HepG2 (cell line): ENCODE measurements at regions not wholly inside any gene's neighbourhood (a gene's known extent, or its start where the extent isn't known, plus 50 kb on each side); places are given as distances from the start of the nearest gene placed in this dataset.

Experiments
- ATF7 ChIP-seq, 2 experiments: fragments of 450-650 bp in 1 of 2; sonication (generic) in 1 of 2; formaldehyde crosslinking in 1 of 2; IDR thresholded peaks; 2 replicates each; pipeline versions ENCODE4 v1.4.0 to v1.6.1; 2016 to 2020; ENCODE audit warnings: antibody characterized with exemption in 1 of 2, mild to moderate bottlenecking in 1 of 2, missing genetic modification reagents in 1 of 2
- CTCF ChIP-seq: sonication (generic); formaldehyde crosslinking; IDR thresholded peaks from 2 replicates; pipeline ENCODE4 v1.5.0; 2020; ENCODE audit warnings: mild to moderate bottlenecking, missing genetic modification reagents, moderate library complexity
- EZH2 ChIP-seq: conservative IDR thresholded peaks from 2 replicates; pipeline ENCODE4 v1.6.1; 2012; ENCODE audit warnings: mild to moderate bottlenecking, low read depth, low read length, moderate library complexity
- GATAD2A ChIP-seq: IDR thresholded peaks from 2 replicates; pipeline ENCODE4 v1.6.1; 2016
- MAX ChIP-seq: IDR thresholded peaks from 2 replicates; pipeline ENCODE4 v1.6.1; 2012; ENCODE audit warnings: inconsistent platforms
- MTA1 ChIP-seq: sonication (generic); formaldehyde crosslinking; IDR thresholded peaks from 2 replicates; pipeline ENCODE4 v1.4.0; 2020; ENCODE audit warnings: missing genetic modification reagents, mild to moderate bottlenecking, borderline replicate concordance
- POLR2A ChIP-seq, 2 experiments: IDR thresholded peaks; 2 replicates each; pipeline ENCODE4 v1.6.1; 2011; ENCODE audit warnings: low read depth in 2 of 2, low read length in 2 of 2, mild to moderate bottlenecking in 1 of 2, moderate library complexity in 1 of 2; ENCODE audit not compliant: insufficient read depth in 1 of 2
- SALL2 ChIP-seq: sonication (generic); formaldehyde crosslinking; IDR thresholded peaks from 2 replicates; pipeline ENCODE4 v1.8.1; 2023; ENCODE audit warnings: mild to moderate bottlenecking, missing genetic modification reagents, inconsistent platforms
- TRIM22 ChIP-seq: fragments of 450-650 bp; IDR thresholded peaks from 2 replicates; pipeline ENCODE4 v1.6.1; 2017
- ZNF317 ChIP-seq: sonication (generic); formaldehyde crosslinking; IDR thresholded peaks from 2 replicates; pipeline ENCODE4 v1.5.0; 2020; ENCODE audit warnings: mild to moderate bottlenecking, missing genetic modification reagents
- ZNF331 ChIP-seq: sonication (generic); formaldehyde crosslinking; IDR thresholded peaks from 2 replicates; pipeline ENCODE4 v1.4.0; 2020; ENCODE audit warnings: missing genetic modification reagents
- ZNF615 ChIP-seq: sonication (generic); formaldehyde crosslinking; IDR thresholded peaks from 2 replicates; pipeline ENCODE4 v1.5.0; 2020; ENCODE audit warnings: mild to moderate bottlenecking, missing genetic modification reagents, borderline replicate concordance
- ZSCAN25 ChIP-seq: sonication (generic); formaldehyde crosslinking; IDR thresholded peaks from 2 replicates; pipeline ENCODE4 v1.8.0; 2022; ENCODE audit warnings: mild to moderate bottlenecking, missing genetic modification reagents
- TF ChIP-seq, protein P1 (sequence below): sonication (generic); formaldehyde crosslinking; IDR thresholded peaks from 2 replicates; pipeline ENCODE4 v1.4.0; 2020; ENCODE audit warnings: missing genetic modification reagents, borderline replicate concordance

- TF ChIP-seq MAX (no peak), MTA1 (no peak), TRIM22 (no peak), SALL2 (no peak), ZNF317 (CRISPR knock-in tag) (no peak), EZH2 (no peak), ZSCAN25 (no peak), CTCF (CRISPR knock-in tag) (no peak), POLR2A (IDR thresholded peaks at IDR 0.05; ENCODE audit: insufficient read depth in 1 of 2, low read depth in 2 of 2, low read length in 2 of 2) (no peak), GATAD2A (CRISPR knock-in tag) (no peak), ATF7 (IDR thresholded peaks at IDR 0.05) (no peak), ATF7 (CRISPR knock-in tag; IDR thresholded peaks at IDR 0.05) (no peak), ZNF615 (no peak), ZNF331 (no peak)
- TF ChIP-seq, protein P1, sequence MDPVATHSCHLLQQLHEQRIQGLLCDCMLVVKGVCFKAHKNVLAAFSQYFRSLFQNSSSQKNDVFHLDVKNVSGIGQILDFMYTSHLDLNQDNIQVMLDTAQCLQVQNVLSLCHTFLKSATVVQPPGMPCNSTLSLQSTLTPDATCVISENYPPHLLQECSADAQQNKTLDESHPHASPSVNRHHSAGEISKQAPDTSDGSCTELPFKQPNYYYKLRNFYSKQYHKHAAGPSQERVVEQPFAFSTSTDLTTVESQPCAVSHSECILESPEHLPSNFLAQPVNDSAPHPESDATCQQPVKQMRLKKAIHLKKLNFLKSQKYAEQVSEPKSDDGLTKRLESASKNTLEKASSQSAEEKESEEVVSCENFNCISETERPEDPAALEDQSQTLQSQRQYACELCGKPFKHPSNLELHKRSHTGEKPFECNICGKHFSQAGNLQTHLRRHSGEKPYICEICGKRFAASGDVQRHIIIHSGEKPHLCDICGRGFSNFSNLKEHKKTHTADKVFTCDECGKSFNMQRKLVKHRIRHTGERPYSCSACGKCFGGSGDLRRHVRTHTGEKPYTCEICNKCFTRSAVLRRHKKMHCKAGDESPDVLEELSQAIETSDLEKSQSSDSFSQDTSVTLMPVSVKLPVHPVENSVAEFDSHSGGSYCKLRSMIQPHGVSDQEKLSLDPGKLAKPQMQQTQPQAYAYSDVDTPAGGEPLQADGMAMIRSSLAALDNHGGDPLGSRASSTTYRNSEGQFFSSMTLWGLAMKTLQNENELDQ (CRISPR knock-in tag) = no peak
These were observed 138.3 kb upstream of the GALNT2 start for GRCh38 chr1:229928767-229929166.
